ENCODE measurements at regions not wholly inside any gene's neighbourhood (a gene's known extent, or its start where the extent isn't known, plus 50 kb on each side); places are given as distances from the start of the nearest gene placed in this dataset.

- H3K4me1 Mint-ChIP-seq: no peaks in the 10 kb centered on the region
- ChIA-PET CTCF (no interaction called here), POLR2A (no interaction called here)
- ATAC-seq (no peak), DNase-seq (ENCODE audit: low spot score) (no peak)
- H3K27me3 Mint-ChIP-seq (ENCODE audit: low read depth): no peaks in the 10 kb centered on the region
- no peak overlapping the region for H3K4me3 Mint-ChIP-seq
- no peaks in the 10 kb centered on the region for H3K36me3 Mint-ChIP-seq
- H3K27ac Mint-ChIP-seq: no peak overlapping the region
- no peaks in the 10 kb centered on the region for H3K9me3 Mint-ChIP-seq
- TF ChIP-seq NR1H2 (CRISPR knock-in tag; IDR thresholded peaks at IDR 0.05) (no peak), RELA (CRISPR knock-in tag; IDR thresholded peaks at IDR 0.05; ENCODE audit: borderline replicate concordance) (no peak), ESRRA (CRISPR knock-in tag; IDR thresholded peaks at IDR 0.05; ENCODE audit: borderline replicate concordance) (no peak), NFATC4 (CRISPR knock-in tag; IDR thresholded peaks at IDR 0.05) (no peak), PREB (CRISPR knock-in tag; IDR thresholded peaks at IDR 0.05; ENCODE audit: borderline replicate concordance) (no peak), ATF1 (CRISPR knock-in tag; IDR thresholded peaks at IDR 0.05) (no peak), CREB1 (CRISPR knock-in tag; IDR thresholded peaks at IDR 0.05) (no peak), ATF6 (CRISPR knock-in tag; IDR thresholded peaks at IDR 0.05) (no peak), HMGXB4 (CRISPR knock-in tag; IDR thresholded peaks at IDR 0.05) (no peak), ZNF138 (CRISPR knock-in tag; conservative IDR thresholded peaks at IDR 0.05) (no peak), GRHL2 (CRISPR knock-in tag; IDR thresholded peaks at IDR 0.05; ENCODE audit: insufficient replicate concordance, severe bottlenecking) (no peak), ELF4 (CRISPR knock-in tag; IDR thresholded peaks at IDR 0.05; ENCODE audit: low read depth) (no peak), ZMAT4 (CRISPR knock-in tag; IDR thresholded peaks at IDR 0.05) (no peak), CBFB (CRISPR knock-in tag; IDR thresholded peaks at IDR 0.05; ENCODE audit: low read depth) (no peak), IRF1 (CRISPR knock-in tag; IDR thresholded peaks at IDR 0.05) (no peak)
- TF ChIP-seq, protein P1, sequence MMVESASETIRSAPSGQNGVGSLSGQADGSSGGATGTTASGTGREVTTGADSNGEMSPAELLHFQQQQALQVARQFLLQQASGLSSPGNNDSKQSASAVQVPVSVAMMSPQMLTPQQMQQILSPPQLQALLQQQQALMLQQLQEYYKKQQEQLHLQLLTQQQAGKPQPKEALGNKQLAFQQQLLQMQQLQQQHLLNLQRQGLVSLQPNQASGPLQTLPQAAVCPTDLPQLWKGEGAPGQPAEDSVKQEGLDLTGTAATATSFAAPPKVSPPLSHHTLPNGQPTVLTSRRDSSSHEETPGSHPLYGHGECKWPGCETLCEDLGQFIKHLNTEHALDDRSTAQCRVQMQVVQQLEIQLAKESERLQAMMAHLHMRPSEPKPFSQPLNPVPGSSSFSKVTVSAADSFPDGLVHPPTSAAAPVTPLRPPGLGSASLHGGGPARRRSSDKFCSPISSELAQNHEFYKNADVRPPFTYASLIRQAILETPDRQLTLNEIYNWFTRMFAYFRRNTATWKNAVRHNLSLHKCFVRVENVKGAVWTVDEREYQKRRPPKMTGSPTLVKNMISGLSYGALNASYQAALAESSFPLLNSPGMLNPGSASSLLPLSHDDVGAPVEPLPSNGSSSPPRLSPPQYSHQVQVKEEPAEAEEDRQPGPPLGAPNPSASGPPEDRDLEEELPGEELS (CRISPR knock-in tag; IDR thresholded peaks at IDR 0.05): no peak
- TF ChIP-seq, protein P2, sequence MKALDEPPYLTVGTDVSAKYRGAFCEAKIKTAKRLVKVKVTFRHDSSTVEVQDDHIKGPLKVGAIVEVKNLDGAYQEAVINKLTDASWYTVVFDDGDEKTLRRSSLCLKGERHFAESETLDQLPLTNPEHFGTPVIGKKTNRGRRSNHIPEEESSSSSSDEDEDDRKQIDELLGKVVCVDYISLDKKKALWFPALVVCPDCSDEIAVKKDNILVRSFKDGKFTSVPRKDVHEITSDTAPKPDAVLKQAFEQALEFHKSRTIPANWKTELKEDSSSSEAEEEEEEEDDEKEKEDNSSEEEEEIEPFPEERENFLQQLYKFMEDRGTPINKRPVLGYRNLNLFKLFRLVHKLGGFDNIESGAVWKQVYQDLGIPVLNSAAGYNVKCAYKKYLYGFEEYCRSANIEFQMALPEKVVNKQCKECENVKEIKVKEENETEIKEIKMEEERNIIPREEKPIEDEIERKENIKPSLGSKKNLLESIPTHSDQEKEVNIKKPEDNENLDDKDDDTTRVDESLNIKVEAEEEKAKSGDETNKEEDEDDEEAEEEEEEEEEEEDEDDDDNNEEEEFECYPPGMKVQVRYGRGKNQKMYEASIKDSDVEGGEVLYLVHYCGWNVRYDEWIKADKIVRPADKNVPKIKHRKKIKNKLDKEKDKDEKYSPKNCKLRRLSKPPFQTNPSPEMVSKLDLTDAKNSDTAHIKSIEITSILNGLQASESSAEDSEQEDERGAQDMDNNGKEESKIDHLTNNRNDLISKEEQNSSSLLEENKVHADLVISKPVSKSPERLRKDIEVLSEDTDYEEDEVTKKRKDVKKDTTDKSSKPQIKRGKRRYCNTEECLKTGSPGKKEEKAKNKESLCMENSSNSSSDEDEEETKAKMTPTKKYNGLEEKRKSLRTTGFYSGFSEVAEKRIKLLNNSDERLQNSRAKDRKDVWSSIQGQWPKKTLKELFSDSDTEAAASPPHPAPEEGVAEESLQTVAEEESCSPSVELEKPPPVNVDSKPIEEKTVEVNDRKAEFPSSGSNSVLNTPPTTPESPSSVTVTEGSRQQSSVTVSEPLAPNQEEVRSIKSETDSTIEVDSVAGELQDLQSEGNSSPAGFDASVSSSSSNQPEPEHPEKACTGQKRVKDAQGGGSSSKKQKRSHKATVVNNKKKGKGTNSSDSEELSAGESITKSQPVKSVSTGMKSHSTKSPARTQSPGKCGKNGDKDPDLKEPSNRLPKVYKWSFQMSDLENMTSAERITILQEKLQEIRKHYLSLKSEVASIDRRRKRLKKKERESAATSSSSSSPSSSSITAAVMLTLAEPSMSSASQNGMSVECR (CRISPR knock-in tag; IDR thresholded peaks at IDR 0.05; ENCODE audit: borderline replicate concordance): no peak
- TF ChIP-seq, protein P3, sequence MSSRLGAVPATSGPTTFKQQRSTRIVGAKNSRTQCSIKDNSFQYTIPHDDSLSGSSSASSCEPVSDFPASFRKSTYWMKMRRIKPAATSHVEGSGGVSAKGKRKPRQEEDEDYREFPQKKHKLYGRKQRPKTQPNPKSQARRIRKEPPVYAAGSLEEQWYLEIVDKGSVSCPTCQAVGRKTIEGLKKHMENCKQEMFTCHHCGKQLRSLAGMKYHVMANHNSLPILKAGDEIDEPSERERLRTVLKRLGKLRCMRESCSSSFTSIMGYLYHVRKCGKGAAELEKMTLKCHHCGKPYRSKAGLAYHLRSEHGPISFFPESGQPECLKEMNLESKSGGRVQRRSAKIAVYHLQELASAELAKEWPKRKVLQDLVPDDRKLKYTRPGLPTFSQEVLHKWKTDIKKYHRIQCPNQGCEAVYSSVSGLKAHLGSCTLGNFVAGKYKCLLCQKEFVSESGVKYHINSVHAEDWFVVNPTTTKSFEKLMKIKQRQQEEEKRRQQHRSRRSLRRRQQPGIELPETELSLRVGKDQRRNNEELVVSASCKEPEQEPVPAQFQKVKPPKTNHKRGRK (CRISPR knock-in tag; IDR thresholded peaks at IDR 0.05; ENCODE audit: borderline replicate concordance): no peak
Measured at GRCh38 chr10:56288403-56288802, 72.7 kb downstream of the ZWINT start.

Measured in WTC11 (cell line).